ENCODE measurements at regions not wholly inside any gene's neighbourhood (a gene's known extent, or its start where the extent isn't known, plus 50 kb on each side); places are given as distances from the start of the nearest gene placed in this dataset.

- no peak for TF ChIP-seq CTCF (IDR thresholded peaks at IDR 0.05; ENCODE audit: low read depth, low read length, poor library complexity, severe bottlenecking)
- TF ChIP-seq EZH2phosphoT487 (IDR thresholded peaks at IDR 0.05; ENCODE audit: borderline replicate concordance, low read length), result no peak
These were observed 1914.5 kb upstream of the PIK3C3 start for GRCh38 chr18:40040574-40040973.

Data from DOHH2 (cell line).